KOPT-K1 (cell line): ENCODE measurements at regions not wholly inside any gene's neighbourhood (a gene's known extent, or its start where the extent isn't known, plus 50 kb on each side); places are given as distances from the start of the nearest gene placed in this dataset.
"Not testable (repeated sequence)": the region's sequence is repeated elsewhere in the genome, so short reads cannot be mapped to it uniquely, and the experiment has no call there.

Source experiments
- H3K27ac ChIP-seq: fragments of 200-600 bp; sonication (generic); 2 replicates; pipeline ENCODE4 v1.5.1; 2016; ENCODE audit warnings: antibody characterized with exemption, mild to moderate bottlenecking, low read depth, low read length; ENCODE audit not compliant: poor library complexity, severe bottlenecking
- H3K36me3 ChIP-seq: fragments of 200-600 bp; sonication (generic); 2 replicates; pipeline ENCODE4 v1.5.1; 2017; ENCODE audit warnings: antibody characterized with exemption, mild to moderate bottlenecking, low read length, moderate library complexity; ENCODE audit not compliant: insufficient read depth
- H3K9me3 ChIP-seq: fragments of 200-600 bp; sonication (generic); 2 replicates; pipeline ENCODE4 v1.5.1; 2017; ENCODE audit warnings: antibody characterized with exemption, low read length, mild to moderate bottlenecking; ENCODE audit not compliant: insufficient read depth, poor library complexity, severe bottlenecking

DNA sequence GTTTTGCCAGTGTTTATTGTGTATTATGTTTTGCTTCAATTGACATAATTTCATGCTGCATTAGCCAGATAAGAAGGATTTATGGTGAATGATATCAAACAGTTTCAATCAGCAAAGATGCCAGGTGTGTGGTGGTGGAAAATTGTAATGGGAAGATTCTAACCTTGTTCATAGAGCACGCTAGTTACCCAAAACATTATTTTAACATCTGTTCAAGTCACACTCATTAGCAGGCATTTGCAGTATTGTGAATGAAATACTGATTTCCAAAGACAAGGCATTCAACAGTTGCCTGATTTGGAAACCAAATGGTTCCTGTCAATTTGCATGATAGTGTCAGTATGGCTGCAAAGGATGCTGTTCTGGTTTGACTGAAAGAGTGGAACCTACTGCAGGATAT lies 129.7 kb downstream of the EPC1 start:
- H3K36me3 ChIP-seq, result no peaks in the 10 kb centered on the region
- no peak overlapping the region for H3K27ac ChIP-seq
- peaks cover 21% of the 10 kb centered on the region for H3K9me3 ChIP-seq

GRCh38 chr10:32213838-32214237 lies 133.1 kb downstream of the EPC1 start:
- H3K36me3 ChIP-seq, H3K9me3 ChIP-seq, H3K27ac ChIP-seq: not testable (repeated sequence)

GRCh38 chr10:32211046-32211363 lies 136.0 kb downstream of the EPC1 start:
- Histone ChIP-seq H3K27ac (no peak overlapping the region), H3K36me3 (no peaks in the 10 kb centered on the region), H3K9me3 (no peaks in the 10 kb centered on the region)

DNA sequence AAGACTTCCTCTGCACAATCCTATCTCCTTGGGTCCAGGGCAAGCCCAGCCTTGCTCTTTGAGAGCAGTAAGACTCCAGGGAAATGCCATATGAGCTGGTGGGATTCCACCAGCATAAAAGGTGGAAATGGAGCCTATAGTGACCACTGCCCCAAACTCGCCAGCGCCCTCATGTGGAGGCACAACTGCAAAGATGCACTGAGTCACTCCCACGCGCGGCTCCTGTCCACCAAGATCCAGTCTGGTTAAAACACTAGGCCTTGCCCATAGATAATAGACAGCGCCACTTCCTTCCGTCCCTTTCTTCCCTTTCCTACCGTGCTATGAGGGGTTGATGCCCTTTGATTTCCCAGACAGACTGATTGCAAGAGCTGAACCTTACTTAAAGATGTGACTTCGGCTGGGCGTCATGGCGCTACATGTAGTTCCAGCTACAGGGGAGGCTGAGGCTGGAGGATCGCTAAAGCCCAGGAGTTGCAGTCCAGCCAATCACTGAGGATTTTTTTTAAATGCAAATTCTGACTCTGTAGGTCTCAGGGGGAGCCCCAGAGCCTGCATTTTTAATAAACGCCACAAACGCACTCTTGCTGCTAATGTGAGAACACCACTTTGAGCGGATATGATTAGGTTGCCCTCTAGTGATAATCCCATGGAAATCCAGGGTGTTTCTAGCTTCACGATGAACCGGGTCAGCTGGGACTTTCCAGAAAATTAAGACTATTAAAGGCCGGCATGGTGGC lies 136.5 kb downstream of the EPC1 start:
- no peaks in the 10 kb centered on the region for H3K36me3 ChIP-seq
- H3K9me3 ChIP-seq, result no peaks in the 10 kb centered on the region
- H3K27ac ChIP-seq, result no peak overlapping the region

DNA sequence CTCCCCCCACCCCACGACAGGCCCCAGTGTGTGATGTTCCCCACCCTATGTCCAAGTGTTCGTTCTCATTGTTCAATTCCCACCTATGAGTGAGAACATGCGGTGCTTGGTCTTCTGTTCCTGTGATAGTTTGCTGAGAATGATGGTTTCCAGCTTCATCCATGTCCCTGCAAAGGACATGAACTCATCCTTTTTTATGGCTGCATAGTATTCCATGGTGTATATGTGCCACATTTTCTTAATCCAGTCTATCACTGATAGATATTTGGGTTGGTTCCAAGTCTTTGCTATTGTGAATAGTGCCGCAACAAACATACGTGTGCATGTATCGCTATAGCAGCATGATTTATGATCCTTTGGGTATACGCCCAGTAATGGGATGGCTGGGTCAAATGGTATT lies 139.0 kb downstream of the EPC1 start:
- not testable (repeated sequence) for H3K36me3 ChIP-seq, H3K27ac ChIP-seq, H3K9me3 ChIP-seq

- H3K36me3 ChIP-seq, result no peaks in the 10 kb centered on the region
- H3K9me3 ChIP-seq, result no peaks in the 10 kb centered on the region
- no peak overlapping the region for H3K27ac ChIP-seq
Measured at GRCh38 chr10:32207544-32207943, 139.4 kb downstream of the EPC1 start.

DNA sequence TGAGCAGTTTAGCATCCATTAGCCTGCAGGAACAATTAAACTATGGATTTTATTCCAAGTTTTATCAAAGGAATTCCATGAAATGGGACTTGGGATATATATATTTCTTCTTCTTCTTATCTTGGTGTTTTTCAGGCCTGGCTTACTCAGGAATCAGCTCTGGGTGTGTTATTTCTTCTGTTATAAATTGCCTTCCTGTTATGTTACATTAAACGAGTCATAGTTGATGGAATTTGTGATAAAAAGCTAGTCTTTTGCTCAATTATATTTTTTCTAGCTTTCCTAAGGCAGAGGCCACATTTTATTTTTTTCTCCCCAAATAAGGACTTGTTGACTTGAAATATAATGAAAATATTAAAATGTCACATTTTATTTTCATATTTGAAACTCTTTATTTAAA lies 141.3 kb downstream of the EPC1 start:
- H3K27ac ChIP-seq, result no peak overlapping the region
- H3K9me3 ChIP-seq, result no peaks in the 10 kb centered on the region
- H3K36me3 ChIP-seq, result no peaks in the 10 kb centered on the region

DNA sequence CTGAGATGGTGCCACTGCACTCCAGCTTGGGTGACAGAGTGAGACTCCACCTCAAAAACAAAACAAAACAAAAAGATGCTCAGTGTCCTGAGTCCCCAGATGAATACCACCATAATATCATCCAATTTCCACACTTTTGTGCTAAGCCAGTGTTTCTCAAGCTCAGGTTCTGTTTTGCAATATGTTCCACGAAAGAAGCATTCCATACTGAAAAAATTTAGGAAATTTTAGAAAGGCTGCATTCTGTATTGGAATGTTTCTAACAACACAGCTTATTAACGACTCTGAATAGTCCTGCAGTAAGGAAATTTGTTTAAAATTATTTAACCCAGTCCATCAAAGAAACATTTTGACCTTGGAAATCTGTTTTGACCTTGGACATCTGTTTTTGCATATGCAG lies 142.4 kb downstream of the EPC1 start:
- no peak overlapping the region for H3K27ac ChIP-seq
- no peaks in the 10 kb centered on the region for H3K36me3 ChIP-seq
- H3K9me3 ChIP-seq, result no peaks in the 10 kb centered on the region

- Histone ChIP-seq H3K27ac (no peak overlapping the region), H3K36me3 (no peaks in the 10 kb centered on the region), H3K9me3 (no peaks in the 10 kb centered on the region)
Measured at GRCh38 chr10:32199714-32200394, 143.6 kb upstream of the KIF5B start.

GRCh38 chr10:32197423-32197822 lies 141.2 kb upstream of the KIF5B start:
- no peaks in the 10 kb centered on the region for H3K36me3 ChIP-seq
- H3K9me3 ChIP-seq, result no peaks in the 10 kb centered on the region
- H3K27ac ChIP-seq, result no peak overlapping the region

DNA sequence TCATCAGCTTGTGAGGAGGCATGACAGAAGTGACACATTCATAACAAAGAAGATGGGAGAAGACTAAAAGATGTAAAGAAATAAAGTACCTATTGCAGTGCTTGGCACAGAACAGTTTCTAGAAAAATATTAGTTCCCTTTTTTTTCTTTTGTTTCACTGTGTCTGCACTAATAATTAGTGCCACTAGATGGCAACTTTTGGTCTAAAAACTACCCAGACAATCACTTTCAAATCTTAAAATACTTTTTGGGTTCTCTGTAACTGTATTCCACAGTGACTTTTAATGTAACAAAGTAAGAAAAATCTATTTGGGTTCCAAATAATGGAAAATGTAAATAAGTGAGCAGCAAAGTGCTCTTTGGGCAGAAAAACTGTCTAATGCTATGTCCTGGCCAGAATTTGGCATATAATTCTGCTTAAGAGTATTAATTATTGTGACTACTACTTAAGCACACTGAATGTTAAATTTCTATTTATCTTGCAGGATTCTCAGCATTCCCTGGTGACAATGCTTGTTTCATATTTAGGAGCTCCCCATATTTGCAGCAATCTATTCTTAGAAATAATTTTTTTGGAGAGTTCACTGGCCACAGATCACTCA lies 134.8 kb upstream of the KIF5B start:
- H3K36me3 ChIP-seq, result no peaks in the 10 kb centered on the region
- H3K27ac ChIP-seq, result no peak overlapping the region
- H3K9me3 ChIP-seq, result no peaks in the 10 kb centered on the region

DNA sequence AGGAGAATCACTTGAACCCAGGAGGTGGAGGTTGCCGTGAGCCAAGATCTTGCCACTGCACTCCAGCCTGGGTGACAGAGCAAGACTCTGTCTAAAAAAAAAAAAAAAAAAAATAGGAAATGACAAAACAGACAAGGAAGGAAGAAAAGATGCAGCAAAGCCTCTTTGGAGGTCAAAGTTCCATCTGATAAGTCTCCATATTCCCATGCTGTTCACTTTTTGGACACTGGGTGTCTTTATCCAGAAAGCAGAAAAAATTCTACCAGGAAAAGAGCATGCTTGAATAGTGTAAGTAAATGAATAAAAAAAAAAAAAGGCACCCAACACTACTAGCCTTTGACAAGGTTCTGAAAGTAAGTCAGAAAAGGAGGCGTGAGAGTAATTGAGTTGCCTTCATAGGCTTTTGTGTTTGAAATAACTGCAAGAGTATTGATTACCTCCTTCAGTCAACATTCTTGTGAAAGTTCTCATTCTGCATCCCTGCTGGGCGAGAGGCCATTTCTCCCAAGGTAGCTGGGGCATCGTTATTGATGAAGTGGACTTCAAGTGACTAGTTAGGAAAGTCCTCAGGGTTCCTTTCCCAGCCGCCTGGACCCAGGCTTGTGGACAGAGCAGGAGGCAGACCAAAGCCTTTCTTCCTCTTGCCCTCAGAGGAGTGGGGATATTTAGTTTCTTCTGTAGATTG lies 133.3 kb upstream of the KIF5B start:
- Histone ChIP-seq H3K36me3 (no peaks in the 10 kb centered on the region), H3K27ac (no peak overlapping the region), H3K9me3 (no peaks in the 10 kb centered on the region)

GRCh38 chr10:32188601-32189000 lies 132.4 kb upstream of the KIF5B start:
- H3K36me3 ChIP-seq, H3K27ac ChIP-seq, H3K9me3 ChIP-seq: not testable (repeated sequence)

GRCh38 chr10:32187686-32188085 lies 131.5 kb upstream of the KIF5B start:
- H3K9me3 ChIP-seq, result no peaks in the 10 kb centered on the region
- H3K36me3 ChIP-seq, result no peaks in the 10 kb centered on the region

DNA sequence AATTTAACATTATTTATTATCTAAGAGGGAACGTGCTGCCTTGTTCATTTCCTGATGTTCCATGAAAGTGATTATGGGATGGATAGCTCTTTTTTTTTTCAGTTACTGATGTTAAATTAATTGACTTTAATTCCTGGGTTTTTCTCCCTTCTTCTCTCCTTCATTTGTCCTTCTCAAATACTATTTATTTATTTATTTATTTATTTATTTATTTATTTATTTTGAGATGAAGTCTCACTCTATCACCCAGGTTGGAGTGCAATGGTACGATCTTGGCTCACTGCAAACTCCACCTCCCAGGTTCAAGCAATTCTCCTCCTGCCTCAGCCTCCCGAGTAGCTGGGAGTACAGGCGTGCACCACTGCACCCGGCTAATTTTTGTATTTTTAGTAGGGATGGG lies 127.4 kb upstream of the KIF5B start:
- not testable (repeated sequence) for H3K27ac ChIP-seq, H3K36me3 ChIP-seq, H3K9me3 ChIP-seq

More at GRCh38 chr10:32187686-32188085, 131.5 kb upstream of the KIF5B start:
- H3K27ac ChIP-seq, result no peak overlapping the region
